ENCODE measurements at regions not wholly inside any gene's neighbourhood (a gene's known extent, or its start where the extent isn't known, plus 50 kb on each side); places are given as distances from the start of the nearest gene placed in this dataset.

DNA sequence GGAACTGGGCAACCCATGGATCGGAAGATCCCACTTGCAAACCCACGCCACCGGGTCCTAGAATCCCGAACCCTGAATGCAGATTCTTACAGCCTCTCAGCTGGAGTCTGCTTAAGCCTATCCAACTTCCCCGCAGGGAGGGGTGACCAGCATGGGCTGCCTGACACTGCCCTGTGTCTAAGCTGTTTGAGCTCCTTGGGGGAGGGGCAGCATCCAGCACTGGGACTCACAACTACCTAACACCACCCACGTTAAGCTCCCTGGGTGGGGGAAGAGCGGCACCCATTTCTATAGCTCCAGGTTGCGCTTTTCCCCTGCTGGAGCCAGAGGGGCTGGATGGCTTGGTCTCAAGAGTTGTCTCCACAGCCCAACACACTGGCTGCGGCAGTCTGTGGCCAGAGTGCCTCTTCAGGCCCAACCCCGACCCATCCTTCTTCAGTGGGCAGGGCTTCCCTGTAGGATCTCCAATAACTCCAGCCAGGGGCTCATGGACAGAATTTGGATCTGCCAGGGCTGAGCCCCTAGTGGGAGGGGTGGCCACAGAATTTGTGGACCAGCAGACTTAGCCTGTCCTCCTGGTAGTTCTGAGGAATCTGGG lies 649.2 kb downstream of the TUSC7 start:
- TF ChIP-seq, protein P1, sequence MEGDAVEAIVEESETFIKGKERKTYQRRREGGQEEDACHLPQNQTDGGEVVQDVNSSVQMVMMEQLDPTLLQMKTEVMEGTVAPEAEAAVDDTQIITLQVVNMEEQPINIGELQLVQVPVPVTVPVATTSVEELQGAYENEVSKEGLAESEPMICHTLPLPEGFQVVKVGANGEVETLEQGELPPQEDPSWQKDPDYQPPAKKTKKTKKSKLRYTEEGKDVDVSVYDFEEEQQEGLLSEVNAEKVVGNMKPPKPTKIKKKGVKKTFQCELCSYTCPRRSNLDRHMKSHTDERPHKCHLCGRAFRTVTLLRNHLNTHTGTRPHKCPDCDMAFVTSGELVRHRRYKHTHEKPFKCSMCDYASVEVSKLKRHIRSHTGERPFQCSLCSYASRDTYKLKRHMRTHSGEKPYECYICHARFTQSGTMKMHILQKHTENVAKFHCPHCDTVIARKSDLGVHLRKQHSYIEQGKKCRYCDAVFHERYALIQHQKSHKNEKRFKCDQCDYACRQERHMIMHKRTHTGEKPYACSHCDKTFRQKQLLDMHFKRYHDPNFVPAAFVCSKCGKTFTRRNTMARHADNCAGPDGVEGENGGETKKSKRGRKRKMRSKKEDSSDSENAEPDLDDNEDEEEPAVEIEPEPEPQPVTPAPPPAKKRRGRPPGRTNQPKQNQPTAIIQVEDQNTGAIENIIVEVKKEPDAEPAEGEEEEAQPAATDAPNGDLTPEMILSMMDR (IDR thresholded peaks at IDR 0.05): no peak
- no peak for TF ChIP-seq POLR2A (IDR thresholded peaks at IDR 0.05)

Measured in thyroid gland (tissue), 4 donors.